GM12873 (cell line): ENCODE measurements at regions not wholly inside any gene's neighbourhood (a gene's known extent, or its start where the extent isn't known, plus 50 kb on each side); places are given as distances from the start of the nearest gene placed in this dataset.
A peak's percentile ranks its signal among the peaks of the same experiment; 100 is the strongest.

Source experiments
- CTCF ChIP-seq: IDR thresholded peaks from 2 replicates; pipeline ENCODE4 v1.5.1; 2012; ENCODE audit warnings: low read depth, mild to moderate bottlenecking, moderate library complexity, low read length, control low read depth; ENCODE audit not compliant: insufficient read depth; ENCODE audit errors: missing control alignments

- peak; percentile 49 for TF ChIP-seq CTCF
Observed at GRCh38 chr9:88660611-88661010, 125.6 kb downstream of the NXNL2 start.

GRCh38 chr9:88661759-88662158, 126.8 kb downstream of the NXNL2 start:
- TF ChIP-seq CTCF = no peak

DNA sequence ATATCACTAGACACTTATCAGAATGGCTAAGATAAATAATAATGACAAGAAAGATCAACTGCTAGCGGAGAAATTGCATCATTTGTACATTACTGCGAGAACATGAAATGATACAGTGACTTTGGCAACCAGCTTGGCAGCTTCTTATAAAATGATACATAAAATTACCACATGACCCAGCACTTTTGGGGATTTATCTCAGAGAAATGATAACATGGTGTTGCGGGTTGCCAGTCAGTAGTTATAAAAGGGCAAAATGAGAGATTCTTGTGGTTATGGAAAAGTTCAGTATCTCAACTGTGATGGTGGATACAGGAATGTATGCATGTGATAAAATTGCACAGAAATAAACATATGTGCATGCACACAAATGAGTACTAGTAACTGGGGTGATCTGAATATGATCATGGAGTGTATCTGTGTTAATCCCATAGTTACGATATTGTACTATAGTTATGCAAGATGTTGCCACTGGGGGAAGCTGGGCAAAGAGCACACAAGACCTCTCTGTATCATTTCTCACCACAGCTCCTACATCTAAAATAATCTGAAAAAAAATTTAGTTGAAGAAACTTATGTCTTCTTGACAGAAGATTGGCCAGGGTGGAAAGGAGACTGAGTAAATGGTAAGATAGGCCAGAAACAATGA, 128.9 kb downstream of the NXNL2 start:
- TF ChIP-seq CTCF = no peak

DNA sequence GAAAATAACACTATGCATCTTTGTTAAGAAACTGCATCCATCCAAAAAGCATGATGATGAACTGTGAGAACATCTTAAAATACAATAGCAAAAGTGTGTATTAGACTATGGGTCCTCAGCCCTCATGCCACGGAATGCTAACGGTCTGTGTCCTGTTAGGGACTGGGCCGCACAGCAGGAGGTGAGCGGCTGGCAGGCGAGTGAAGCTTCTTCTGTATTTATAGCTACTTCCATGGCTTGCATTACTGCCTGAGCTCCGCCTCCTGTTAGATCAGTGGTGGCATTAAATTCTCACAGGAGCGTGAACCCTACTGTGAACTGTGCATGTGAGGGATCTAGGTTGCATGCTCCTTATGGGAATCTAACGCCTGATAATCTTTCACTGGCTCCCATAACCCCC, 129.8 kb downstream of the NXNL2 start:
- TF ChIP-seq CTCF = no peak

- no peak for TF ChIP-seq CTCF
Observed at GRCh38 chr9:88672874-88673689, 138.1 kb downstream of the NXNL2 start.

DNA sequence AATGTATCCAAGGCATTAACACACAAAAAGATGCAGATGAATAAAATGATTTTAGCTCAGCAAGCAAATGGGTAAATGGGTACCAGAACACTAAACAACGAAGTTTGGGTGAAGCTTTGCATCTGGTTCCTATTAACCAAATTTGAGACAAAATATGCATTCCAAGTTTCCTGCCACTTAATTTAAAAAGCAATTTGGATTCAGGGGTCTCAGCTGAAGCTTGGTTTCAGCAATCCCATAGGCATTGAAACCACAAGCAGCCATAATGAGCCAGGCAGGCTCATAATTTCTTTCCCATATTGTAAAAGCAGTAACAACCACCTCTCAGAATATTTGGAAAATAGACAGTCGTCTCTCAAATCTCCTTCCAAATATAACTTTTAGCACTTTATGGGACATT, 138.9 kb downstream of the NXNL2 start:
- no peak for TF ChIP-seq CTCF

DNA sequence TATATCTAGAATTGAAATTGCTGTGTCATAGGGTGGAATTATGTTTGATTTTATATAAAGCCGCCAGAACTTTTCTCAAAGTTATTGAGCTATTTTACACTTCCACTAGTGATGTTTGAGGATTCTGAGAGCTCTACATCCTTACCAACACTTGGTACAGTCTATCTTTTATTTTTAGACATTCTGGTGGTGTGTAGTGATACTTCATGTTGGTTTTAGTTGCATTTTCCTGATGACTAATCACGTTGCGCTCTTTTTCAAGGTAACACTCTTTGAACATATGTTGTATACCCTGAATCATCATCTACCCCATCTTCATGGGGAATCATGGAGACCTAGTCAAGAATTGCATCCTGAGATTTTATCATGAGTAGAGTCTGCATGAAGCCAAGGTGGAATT, 141.7 kb downstream of the NXNL2 start:
- TF ChIP-seq CTCF = no peak
